D721Med (cell line): ENCODE measurements at regions not wholly inside any gene's neighbourhood (a gene's known extent, or its start where the extent isn't known, plus 50 kb on each side); places are given as distances from the start of the nearest gene placed in this dataset.

ENCODE experiments used
- DNase-seq: peaks from one replicate; pipeline ENCODE4 v3.0.0; 2011; ENCODE audit warnings: low spot score; ENCODE audit not compliant: insufficient read length
- FAIRE-seq: peaks from 2 replicates; lab custom pipeline; 2011; peaks lifted over from hg19 to GRCh38; lab: Jason Lieb, UNC
- TF ChIP-seq, protein P1 (sequence below): IDR thresholded peaks from 2 replicates; pipeline ENCODE4 v1.5.1; 2012; ENCODE audit warnings: mild to moderate bottlenecking, control low read depth; ENCODE audit not compliant: insufficient read depth; ENCODE audit errors: missing control alignments

DNA sequence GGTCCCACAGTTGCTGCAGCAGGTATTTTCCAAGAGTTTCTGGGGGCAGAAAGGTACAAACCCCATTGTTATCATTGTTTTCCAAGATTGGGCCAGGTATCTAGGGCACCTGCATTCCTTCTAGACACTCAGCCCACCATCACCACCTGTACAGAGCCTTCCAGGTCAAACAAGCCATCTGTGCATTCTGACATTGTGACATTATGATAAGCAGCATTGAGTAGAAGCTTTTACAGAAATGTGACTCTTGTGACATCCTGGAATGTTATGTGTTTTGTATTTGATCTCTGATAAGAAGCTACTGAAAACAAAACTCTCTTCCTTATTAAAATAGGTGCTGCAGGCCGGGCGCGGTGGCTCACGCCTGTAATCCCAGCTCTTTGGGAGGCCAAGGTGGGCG is 128.1 kb upstream of the CCN2 start:
- TF ChIP-seq, protein P1, sequence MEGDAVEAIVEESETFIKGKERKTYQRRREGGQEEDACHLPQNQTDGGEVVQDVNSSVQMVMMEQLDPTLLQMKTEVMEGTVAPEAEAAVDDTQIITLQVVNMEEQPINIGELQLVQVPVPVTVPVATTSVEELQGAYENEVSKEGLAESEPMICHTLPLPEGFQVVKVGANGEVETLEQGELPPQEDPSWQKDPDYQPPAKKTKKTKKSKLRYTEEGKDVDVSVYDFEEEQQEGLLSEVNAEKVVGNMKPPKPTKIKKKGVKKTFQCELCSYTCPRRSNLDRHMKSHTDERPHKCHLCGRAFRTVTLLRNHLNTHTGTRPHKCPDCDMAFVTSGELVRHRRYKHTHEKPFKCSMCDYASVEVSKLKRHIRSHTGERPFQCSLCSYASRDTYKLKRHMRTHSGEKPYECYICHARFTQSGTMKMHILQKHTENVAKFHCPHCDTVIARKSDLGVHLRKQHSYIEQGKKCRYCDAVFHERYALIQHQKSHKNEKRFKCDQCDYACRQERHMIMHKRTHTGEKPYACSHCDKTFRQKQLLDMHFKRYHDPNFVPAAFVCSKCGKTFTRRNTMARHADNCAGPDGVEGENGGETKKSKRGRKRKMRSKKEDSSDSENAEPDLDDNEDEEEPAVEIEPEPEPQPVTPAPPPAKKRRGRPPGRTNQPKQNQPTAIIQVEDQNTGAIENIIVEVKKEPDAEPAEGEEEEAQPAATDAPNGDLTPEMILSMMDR = no peak
- FAIRE-seq (no peak), DNase-seq (no peak)

DNA sequence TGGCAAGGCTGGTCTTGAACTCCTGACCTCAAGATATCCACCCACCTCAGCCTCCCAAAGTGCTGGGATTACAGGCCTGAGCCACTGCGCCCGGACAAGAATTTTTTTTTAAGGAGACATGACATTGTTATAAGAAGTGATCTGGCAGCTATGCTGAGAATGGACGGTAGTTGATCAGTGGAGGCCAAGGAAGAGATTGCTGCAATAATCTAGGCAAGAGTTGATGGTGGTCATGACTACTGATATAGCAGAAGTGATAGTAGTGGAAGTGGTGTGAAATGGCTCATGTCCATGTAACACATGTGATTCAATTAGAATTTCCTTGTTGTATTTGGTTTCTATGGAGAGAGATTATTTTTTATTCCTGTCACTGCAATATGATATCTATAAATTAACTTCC is 125.3 kb upstream of the CCN2 start:
- TF ChIP-seq, protein P1 = no peak
- FAIRE-seq (no peak), DNase-seq (no peak)

DNA sequence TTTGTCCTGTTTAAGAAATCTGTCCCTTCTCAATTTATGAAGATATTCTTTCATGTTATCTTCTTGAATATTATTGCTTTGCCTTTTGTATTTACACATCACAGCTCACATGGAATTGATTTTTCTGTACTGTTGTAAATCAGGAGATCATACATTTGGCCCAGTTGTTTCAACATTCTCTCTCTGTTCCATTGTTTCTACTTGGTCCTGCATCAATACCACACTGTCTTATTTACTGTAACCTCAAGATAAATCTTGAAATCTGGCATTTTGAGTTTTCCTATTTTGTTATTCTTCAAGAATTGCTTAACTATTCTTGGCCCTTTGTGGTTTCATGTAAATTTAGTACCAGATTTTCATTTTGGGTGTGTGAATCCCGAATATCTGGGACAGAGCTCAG is 121.7 kb upstream of the CCN2 start:
- FAIRE-seq = no peak
- DNase-seq = no peak
- TF ChIP-seq, protein P1 = no peak

GRCh38 chr6:132072271-132072670 is 121.1 kb upstream of the CCN2 start:
- FAIRE-seq (no peak), DNase-seq (no peak)
- TF ChIP-seq, protein P1 = no peak

GRCh38 chr6:132070356-132070755 is 119.2 kb upstream of the CCN2 start:
- TF ChIP-seq, protein P1 = no peak
- DNase-seq (no peak), FAIRE-seq (no peak)

DNA sequence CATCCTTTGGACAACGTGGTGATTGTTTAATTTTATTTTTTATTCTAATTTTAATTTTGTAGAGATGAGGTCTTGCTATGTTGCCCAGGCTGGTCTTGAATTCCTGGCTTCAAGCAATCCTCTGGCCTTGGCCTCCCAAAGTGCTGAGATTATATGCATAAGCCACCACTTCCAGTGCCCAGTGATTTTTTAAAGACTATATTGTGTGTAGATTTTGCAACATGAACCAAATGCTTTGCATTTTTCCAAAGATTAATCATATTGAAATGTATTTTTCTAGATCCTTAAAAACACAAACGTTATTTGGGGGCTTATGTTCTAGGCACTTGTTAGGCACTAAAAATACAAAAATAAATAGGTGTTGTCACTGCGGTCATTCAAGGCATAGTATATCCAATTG is 117.6 kb upstream of the CCN2 start:
- no peak for DNase-seq
- TF ChIP-seq, protein P1 = no peak
- no peak for FAIRE-seq

DNA sequence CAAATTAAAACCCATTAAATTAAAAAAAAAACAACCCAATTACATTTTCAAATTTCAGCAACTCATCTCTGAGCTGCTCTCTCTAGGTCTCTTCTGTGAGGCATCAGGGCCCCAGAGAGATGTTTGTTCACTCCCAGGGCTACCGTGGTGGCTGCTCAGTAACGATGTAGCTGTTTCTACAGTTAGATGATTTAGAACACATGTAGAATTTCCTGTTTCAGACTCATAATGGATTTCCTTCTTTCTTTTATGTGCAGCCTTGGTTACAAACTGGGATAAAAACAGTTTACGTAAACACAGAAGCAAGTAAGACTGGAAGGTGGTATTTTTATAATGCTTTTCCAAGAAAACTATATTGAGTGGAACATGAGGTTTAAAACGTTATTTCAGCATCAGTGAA is 116.1 kb upstream of the CCN2 start:
- TF ChIP-seq, protein P1 = no peak
- no peak for DNase-seq
- FAIRE-seq = no peak
